ENCODE measurements at regions not wholly inside any gene's neighbourhood (a gene's known extent, or its start where the extent isn't known, plus 50 kb on each side); places are given as distances from the start of the nearest gene placed in this dataset.

- DNase-seq (ENCODE audit: low spot score), result no peak
Measured at GRCh38 chr6:14455876-14456648, 338.5 kb downstream of the CD83 start.

DNA sequence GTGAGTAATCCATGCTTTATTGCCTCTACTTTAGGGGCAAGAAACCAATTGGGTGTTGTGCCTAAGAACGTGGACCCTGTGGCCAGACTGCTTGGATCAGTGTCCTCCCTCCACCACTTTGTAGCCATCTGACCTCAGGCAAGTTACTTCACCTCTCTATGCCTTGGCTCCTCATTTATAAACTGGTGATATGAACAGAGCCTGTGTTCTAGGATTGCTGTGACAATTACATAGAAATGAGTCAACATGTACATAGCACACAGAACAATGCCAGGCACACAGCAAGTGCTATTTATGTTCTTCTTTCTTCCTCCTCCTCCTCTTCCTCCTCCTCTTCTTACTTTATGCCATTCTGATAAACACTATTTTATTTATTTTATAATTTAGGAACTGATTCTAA lies 339.4 kb downstream of the CD83 start:
- DNase-seq (ENCODE audit: low spot score), result no peak

DNA sequence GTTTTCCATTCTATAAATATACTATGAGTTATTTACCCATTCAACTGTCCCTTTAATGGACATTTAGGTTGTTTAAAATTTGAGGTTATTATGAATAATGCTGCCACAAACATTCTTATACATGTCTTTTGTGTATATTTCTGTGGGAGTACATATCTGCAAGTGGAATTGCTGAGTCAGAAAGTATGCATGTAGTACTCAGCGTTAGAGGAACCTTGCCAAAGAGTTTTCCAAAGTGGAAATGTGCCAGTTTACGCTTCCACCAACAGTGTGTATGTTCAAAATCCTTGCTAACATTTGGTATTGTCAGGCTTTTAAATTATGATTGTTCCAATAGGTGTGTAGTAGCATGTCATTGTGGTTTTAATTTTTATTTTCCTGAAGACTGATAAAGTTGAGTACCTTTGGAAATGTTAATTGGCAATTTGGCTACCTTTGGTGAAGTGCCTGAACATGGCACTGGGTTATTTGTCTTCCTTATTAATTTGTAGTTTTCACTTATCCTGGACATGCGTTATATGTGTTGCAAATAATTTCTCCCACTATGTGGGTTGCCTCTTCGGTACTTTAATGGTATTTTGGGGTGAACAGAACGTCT lies 341.2 kb downstream of the CD83 start:
- no peak for DNase-seq (ENCODE audit: low spot score)

DNA sequence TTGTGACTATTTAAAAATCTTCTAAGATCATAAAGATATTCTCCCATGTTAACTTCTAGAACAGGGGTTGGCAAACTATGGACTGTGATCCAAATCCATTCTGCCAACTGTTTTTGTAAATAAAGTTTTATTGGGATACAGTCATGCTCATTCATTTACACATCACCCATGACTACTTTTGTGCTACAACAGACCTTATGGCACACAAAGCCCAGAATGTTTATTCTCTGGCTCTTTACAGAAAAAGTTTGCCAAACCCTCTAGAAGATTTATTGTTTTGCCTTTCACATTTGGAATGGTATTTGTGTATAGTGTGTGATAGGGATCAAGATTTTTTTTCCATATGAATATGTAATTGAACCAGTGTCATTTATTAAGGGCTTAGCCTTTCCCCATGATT lies 341.7 kb downstream of the CD83 start:
- DNase-seq (ENCODE audit: low spot score), result no peak

DNA sequence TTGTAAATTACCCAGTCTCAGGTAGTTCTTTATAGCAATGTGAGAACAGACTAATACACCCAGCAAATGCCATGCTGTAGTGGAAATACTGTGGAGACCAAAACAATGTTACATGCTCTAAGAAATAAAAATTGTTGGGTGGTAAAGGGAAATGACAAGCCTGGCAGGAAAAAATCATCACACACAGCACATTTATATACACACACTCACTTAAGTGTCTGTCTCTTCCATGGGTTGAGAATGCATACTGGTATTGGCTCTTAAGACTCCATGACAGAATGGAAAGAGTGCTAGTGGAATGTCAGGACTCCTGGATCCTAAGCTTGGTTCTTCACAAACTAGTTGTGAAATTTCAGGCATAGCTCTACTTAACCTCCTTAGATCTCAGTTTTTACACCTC lies 343.0 kb downstream of the CD83 start:
- no peak for DNase-seq (ENCODE audit: low spot score)

DNA sequence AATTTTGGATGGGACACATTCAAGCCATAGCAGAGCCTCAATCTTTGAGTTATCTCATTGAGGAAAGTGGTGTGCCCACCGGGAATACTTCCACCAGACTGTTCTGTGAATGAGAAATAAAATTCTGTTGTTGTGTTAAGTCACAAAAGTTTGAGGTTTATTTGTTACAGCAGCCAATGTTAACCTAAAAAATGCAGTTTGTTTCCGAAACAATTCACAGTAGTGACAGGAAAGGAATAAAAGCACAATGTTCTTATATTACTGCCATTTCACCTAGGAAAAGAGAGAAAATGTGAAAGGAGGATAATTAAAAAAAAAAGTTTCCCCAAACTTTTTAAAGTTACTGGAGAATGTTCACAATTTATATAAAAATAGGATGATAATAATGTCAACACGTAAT lies 344.6 kb downstream of the CD83 start:
- DNase-seq (ENCODE audit: low spot score), result no peak

- DNase-seq (ENCODE audit: low spot score), result peak; percentile 73
Measured at GRCh38 chr6:14462566-14462965, 345.0 kb downstream of the CD83 start.

DNA sequence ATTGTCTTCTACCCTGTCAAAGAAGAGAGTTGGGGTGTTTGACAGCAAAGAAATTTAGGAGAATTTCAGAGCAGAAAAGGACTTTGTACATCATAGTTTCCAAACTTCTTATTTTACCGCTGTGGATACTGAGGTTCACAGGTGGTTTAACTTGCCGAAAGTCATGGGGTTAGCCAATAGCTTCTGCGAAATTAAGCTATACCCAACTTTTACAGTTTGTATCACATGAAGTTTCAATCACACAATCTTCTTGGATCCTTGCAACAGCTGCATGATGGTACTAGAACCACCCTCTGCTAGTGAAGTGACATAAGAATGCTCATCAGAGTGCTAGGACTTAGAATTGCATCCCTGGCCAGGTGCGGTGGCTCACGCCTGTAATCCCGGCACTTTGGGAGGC lies 345.5 kb downstream of the CD83 start:
- no peak for DNase-seq (ENCODE audit: low spot score)

- peak; percentile 29 for DNase-seq (ENCODE audit: low spot score)
Measured at GRCh38 chr6:14464055-14464454, 346.5 kb downstream of the CD83 start.

- no peak for DNase-seq (ENCODE audit: low spot score)
Measured at GRCh38 chr6:14464716-14465115, 347.1 kb downstream of the CD83 start.

GRCh38 chr6:14466278-14466677 lies 348.7 kb downstream of the CD83 start:
- DNase-seq (ENCODE audit: low spot score), result no peak

- no peak for DNase-seq (ENCODE audit: low spot score)
Measured at GRCh38 chr6:14467591-14467990, 350.0 kb downstream of the CD83 start.

GRCh38 chr6:14468647-14469321 lies 351.2 kb downstream of the CD83 start:
- no peak for DNase-seq (ENCODE audit: low spot score)

- no peak for DNase-seq (ENCODE audit: low spot score)
Measured at GRCh38 chr6:14470101-14470500, 352.5 kb downstream of the CD83 start.

DNA sequence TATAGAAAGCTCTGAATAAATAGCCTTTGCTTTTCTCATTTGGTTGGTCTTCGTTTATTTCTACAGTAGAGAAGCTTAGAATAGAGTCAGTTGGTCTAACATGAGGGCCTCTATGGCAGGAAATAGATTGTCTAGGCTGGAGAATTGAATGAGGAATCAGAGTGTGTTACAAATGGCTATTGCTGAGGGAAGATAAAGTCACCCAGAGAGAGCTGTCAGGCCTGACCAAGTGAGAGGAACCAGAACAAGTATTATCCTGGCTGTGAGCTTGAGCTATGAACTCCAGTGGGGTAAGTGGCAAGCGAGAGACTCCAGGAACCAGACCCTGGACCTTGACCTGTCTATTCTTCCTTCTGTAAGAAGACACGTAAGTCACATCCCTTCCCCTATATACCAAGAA lies 353.1 kb downstream of the CD83 start:
- DNase-seq (ENCODE audit: low spot score), result no peak

DNA sequence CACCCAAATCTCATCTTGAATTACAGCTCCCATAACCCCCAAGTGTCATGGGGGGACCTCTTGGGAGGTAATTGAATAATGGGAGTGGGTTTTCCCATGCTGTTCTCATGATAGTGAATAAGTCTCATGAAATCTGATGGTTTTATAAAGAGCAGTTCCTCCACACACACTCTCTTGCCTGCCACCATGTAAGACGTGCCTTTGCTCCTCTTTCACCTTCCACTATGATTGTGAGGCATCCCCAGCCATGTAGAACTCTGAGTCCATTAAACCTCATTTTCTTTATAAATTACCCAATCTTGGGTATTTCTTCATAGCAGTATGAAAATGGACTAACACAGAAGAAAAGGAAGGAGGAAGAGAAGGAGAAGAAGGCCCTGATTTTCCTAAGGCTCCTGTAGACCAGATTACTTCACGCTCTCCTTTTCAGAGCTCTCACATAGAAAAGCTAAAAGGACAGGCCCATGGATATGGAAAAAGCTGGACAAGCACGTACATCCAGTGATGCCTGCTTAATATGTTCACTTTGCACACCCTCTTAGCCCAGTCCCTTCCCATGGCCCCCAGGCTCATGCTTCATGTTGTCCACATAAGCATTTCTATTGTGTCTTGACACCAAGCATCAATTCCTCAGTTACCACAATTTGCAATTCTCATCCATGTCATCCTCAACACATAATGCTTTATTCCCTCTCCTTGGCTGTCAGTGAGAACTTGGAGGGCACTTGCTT lies 354.8 kb downstream of the CD83 start:
- DNase-seq (ENCODE audit: low spot score), result no peak

DNA sequence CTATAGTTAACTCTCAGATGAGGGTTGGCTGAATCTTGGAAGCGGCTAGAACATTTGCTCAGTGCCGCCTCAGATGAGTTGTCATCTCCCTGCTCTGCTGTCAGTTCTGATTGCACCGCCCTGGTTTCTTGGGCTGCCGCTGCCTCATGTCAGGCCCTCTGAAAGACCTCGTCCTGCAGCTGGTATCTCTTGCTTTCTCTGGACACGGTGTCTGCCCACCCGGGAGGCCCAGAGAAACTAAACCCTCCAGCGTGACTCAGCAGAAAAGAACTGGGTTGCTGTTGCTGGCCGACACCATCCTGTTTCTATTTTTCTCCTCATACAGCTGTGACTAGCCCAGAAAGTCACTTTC lies 355.4 kb downstream of the CD83 start:
- no peak for DNase-seq (ENCODE audit: low spot score)

- no peak for DNase-seq (ENCODE audit: low spot score)
Measured at GRCh38 chr6:14474816-14475215, 357.2 kb downstream of the CD83 start.

DNA sequence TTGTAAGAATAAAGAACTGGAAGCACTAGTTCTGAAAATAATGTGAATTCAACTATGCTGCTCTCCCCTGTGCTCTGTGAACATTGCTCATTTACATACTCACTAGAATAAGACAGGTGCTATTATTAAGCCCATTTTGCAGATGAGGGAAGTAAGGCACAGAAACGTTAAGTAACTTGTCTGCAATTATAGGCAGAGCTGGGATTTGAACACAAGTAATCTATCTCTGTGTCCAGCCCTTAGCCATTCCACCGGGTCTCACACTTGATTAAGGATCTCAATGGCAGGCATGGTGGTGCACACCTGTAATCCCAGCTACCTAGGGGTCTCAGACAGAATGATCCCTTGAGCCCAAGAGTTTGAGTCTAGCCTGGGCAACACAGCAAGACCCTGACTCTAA lies 357.7 kb downstream of the CD83 start:
- no peak for DNase-seq (ENCODE audit: low spot score)

DNA sequence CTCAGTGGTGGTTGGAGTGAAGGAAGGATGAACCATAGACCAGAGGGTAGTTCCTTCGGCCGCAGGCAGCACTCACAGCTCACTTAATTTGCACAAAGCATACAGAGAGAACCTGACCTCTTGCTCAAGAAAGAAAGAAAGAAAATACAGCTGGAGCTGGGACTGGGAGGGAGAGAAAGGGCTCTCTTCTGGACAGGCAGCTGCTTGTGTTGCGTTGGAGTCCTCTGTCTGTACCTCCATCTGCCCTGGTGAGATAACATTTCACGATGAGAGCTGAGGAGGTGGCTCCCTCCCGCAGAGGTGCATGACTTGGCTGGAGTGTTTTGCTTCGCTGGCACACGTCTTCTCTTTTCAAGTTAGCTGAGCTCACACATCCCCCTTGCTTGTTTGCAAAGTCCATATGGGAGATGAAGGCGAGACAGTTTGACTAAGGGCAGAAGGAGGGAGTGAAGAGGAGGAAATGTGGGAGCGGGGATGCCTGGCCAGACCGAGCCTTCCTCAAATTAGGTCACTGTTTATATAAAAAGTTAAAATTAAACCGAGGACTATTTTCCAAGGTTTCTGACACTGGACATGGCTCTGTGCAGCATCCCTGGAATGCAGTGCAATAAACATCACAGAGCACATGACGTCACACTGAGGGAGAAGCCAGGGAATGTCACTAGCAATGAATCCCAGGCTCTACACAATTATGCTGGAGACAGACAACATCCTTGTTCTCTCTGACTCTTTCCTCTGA lies 359.4 kb downstream of the CD83 start:
- no peak for DNase-seq (ENCODE audit: low spot score)

- no peak for DNase-seq (ENCODE audit: low spot score)
Measured at GRCh38 chr6:14477559-14477958, 360.0 kb downstream of the CD83 start.

Measured in putamen (tissue), 1 donor.